HG02870 (cell line): ENCODE measurements at regions not wholly inside any gene's neighbourhood (a gene's known extent, or its start where the extent isn't known, plus 50 kb on each side); places are given as distances from the start of the nearest gene placed in this dataset.
"Not testable (repeated sequence)": the region's sequence is repeated elsewhere in the genome, so short reads cannot be mapped to it uniquely, and the experiment has no call there.

Experiments used
- ATAC-seq: cut with Tn5 transposase; IDR thresholded peaks from one replicate; pipeline ENCODE4 v1.9.1; 2021; ENCODE audit warnings: mild to moderate bottlenecking, moderate library complexity; ENCODE audit not compliant: unreplicated experiment

- ATAC-seq, result no peak
Measured at GRCh38 chr14:23829736-23830471, 123.7 kb upstream of the DHRS4 start.

GRCh38 chr14:23831596-23831995, 122.0 kb upstream of the DHRS4 start:
- ATAC-seq, result no peak

GRCh38 chr14:23861666-23862065, 91.9 kb upstream of the DHRS4 start:
- ATAC-seq, result no peak

GRCh38 chr14:23862513-23862912, 91.1 kb upstream of the DHRS4 start:
- ATAC-seq, result no peak

GRCh38 chr14:23863836-23864235, 89.7 kb upstream of the DHRS4 start:
- ATAC-seq, result no peak

GRCh38 chr14:23864259-23864658, 89.3 kb upstream of the DHRS4 start:
- ATAC-seq, result no peak

- no peak for ATAC-seq
Measured at GRCh38 chr14:23864861-23865260, 88.7 kb upstream of the DHRS4 start.

- ATAC-seq, result no peak
Measured at GRCh38 chr14:23865502-23865901, 88.1 kb upstream of the DHRS4 start.

GRCh38 chr14:23866269-23866668, 87.3 kb upstream of the DHRS4 start:
- ATAC-seq, result no peak

GRCh38 chr14:23869078-23869719, 84.4 kb upstream of the DHRS4 start:
- ATAC-seq, result no peak

GRCh38 chr14:23876160-23876750, 77.3 kb upstream of the DHRS4 start:
- ATAC-seq, result no peak

GRCh38 chr14:23877111-23877510, 76.5 kb upstream of the DHRS4 start:
- peak; percentile 64 for ATAC-seq

- peak; percentile 78 for ATAC-seq
Measured at GRCh38 chr14:23877538-23878180, 75.9 kb upstream of the DHRS4 start.

- no peak for ATAC-seq
Measured at GRCh38 chr14:23881282-23881681, 72.3 kb upstream of the DHRS4 start.

GRCh38 chr14:23883684-23884540, 69.7 kb upstream of the DHRS4 start:
- ATAC-seq, result no peak

GRCh38 chr14:23884541-23884904, 69.0 kb upstream of the DHRS4 start:
- ATAC-seq, result no peak

GRCh38 chr14:23887536-23887935, 66.0 kb upstream of the DHRS4 start:
- ATAC-seq, result no peak

- ATAC-seq, result not testable (repeated sequence)
Measured at GRCh38 chr14:23891717-23892116, 61.9 kb upstream of the DHRS4 start.

- not testable (repeated sequence) for ATAC-seq
Measured at GRCh38 chr14:23892289-23892688, 61.3 kb upstream of the DHRS4 start.

- no peak for ATAC-seq
Measured at GRCh38 chr14:23894362-23895052, 59.1 kb upstream of the DHRS4 start.
